ENCODE measurements at regions not wholly inside any gene's neighbourhood (a gene's known extent, or its start where the extent isn't known, plus 50 kb on each side); places are given as distances from the start of the nearest gene placed in this dataset.

GRCh38 chr1:39144924-39145323 is 59.6 kb upstream of the MACF1 start:
- Mint-ChIP-seq H3K4me1 (ENCODE audit: low read depth) (no peaks in the 10 kb centered on the region), H3K9me3 (ENCODE audit: low read depth) (no peaks in the 10 kb centered on the region), H3K27ac (no peak overlapping the region), H3K36me3 (no peaks in the 10 kb centered on the region), H3K27me3 (no peaks in the 10 kb centered on the region), H3K4me3 (no peak overlapping the region)

- H3K4me1 Mint-ChIP-seq (ENCODE audit: low read depth), result no peaks in the 10 kb centered on the region
- no peak overlapping the region for H3K4me3 Mint-ChIP-seq
- no peak overlapping the region for H3K27ac Mint-ChIP-seq
- H3K36me3 Mint-ChIP-seq, result no peaks in the 10 kb centered on the region
- no peaks in the 10 kb centered on the region for H3K9me3 Mint-ChIP-seq (ENCODE audit: low read depth)
- no peaks in the 10 kb centered on the region for H3K27me3 Mint-ChIP-seq
Observed at GRCh38 chr1:39145331-39145965, 59.0 kb upstream of the MACF1 start.

DNA sequence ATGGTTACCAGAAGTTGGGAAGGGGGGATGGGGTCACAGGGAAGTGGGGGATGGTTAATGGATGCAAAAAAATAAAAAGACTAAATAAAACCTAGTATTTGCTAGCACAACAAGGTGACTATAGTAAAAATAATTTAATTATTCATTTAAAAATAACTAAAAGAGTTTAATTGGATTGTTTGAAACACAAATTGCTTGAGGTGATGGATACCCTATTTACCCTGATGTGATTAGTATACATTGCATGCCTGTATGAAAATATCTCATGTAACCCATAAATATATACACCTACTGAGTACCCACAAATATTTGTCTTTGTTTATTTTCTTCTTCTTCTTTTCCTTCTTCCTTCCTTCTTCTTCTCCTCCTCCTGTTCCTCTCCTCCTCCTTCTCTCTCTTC is 57.8 kb upstream of the MACF1 start:
- Mint-ChIP-seq H3K27me3 (no peaks in the 10 kb centered on the region), H3K36me3 (no peaks in the 10 kb centered on the region), H3K4me3 (no peak overlapping the region), H3K9me3 (ENCODE audit: low read depth) (no peaks in the 10 kb centered on the region), H3K4me1 (ENCODE audit: low read depth) (no peaks in the 10 kb centered on the region), H3K27ac (no peak overlapping the region)

- H3K4me3 Mint-ChIP-seq, result no peak overlapping the region
- no peaks in the 10 kb centered on the region for H3K4me1 Mint-ChIP-seq (ENCODE audit: low read depth)
- H3K36me3 Mint-ChIP-seq, result no peaks in the 10 kb centered on the region
- H3K9me3 Mint-ChIP-seq (ENCODE audit: low read depth), result no peaks in the 10 kb centered on the region
- no peak overlapping the region for H3K27ac Mint-ChIP-seq
- H3K27me3 Mint-ChIP-seq, result no peaks in the 10 kb centered on the region
Observed at GRCh38 chr1:39147099-39148025, 57.1 kb upstream of the MACF1 start.

DNA sequence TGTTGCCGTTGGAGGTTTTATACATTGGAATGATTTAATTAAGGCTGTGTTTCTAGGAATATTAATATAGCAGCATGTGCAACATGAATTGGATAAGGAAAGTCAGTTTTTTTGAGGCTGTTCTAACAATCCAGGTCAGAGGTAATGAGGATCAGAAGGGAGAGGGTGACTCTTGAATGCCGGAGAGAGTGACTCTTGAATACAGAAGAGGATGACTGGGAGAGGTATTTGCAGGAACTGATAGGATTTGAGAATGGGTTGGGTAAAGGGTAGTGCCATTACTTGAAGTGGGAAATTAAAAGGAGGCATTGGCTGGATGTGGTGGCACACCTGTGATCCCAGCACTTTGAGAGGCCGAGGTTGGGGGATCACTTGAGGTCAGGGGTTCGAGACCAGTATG is 55.6 kb upstream of the MACF1 start:
- Mint-ChIP-seq H3K27me3 (no peaks in the 10 kb centered on the region), H3K4me1 (ENCODE audit: low read depth) (no peaks in the 10 kb centered on the region), H3K4me3 (no peak overlapping the region)

DNA sequence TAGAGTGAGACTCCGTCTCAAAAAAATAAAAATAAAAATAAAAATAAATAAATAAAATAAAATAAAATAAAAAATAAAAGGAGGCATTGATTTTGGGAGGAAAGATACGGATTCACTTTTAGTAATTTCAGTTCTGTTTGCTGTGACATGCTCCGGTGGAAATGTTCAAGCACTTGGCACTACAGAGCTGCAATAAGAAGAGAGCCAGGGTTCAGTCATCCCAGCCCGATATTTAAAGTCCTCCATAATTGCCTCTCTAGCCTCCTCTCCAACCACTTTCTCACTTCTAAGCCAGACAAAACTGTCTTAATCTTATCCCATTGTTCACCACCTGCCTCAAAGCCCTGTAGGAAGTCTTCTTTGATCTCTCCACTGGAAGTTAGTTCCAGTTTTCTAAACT is 55.0 kb upstream of the MACF1 start:
- H3K27me3 Mint-ChIP-seq, result no peaks in the 10 kb centered on the region
- no peaks in the 10 kb centered on the region for H3K36me3 Mint-ChIP-seq
- peaks cover 1% of the 10 kb centered on the region for H3K4me1 Mint-ChIP-seq (ENCODE audit: low read depth)
- H3K4me3 Mint-ChIP-seq, result no peak overlapping the region
- H3K27ac Mint-ChIP-seq, result no peak overlapping the region
- H3K9me3 Mint-ChIP-seq (ENCODE audit: low read depth), result no peaks in the 10 kb centered on the region

More for the DNA sequence above, 55.6 kb upstream of the MACF1 start:
- no peaks in the 10 kb centered on the region for H3K9me3 Mint-ChIP-seq (ENCODE audit: low read depth)
- no peak overlapping the region for H3K27ac Mint-ChIP-seq
- no peaks in the 10 kb centered on the region for H3K36me3 Mint-ChIP-seq

- H3K36me3 Mint-ChIP-seq, result peaks cover 2% of the 10 kb centered on the region
- H3K9me3 Mint-ChIP-seq (ENCODE audit: low read depth), result no peaks in the 10 kb centered on the region
- H3K4me1 Mint-ChIP-seq (ENCODE audit: low read depth), result peaks cover 10% of the 10 kb centered on the region
- H3K27me3 Mint-ChIP-seq, result no peaks in the 10 kb centered on the region
- H3K4me3 Mint-ChIP-seq, result no peak overlapping the region
- no peak overlapping the region for H3K27ac Mint-ChIP-seq
Observed at GRCh38 chr1:39150779-39151178, 53.7 kb upstream of the MACF1 start.

DNA sequence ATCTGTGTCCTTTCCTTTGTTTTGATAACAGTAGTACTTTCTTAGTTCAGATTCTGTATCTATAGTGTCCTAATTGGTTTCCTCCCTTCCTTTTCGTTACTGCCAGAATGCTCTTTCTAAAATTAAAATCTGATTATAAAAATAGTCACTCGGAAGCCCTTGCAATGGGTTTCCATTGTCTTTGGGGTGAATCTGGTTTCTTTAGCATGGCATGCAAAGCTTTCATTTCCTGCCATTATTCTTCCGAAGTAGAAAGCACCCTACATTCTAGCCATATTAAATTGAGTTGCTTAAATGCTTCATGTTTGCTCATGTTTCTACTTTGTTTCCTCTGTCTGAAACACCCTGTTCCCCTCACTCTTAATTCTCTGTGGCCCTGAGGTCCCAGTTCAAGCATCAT is 53.2 kb upstream of the MACF1 start:
- Mint-ChIP-seq H3K4me1 (ENCODE audit: low read depth) (peaks cover 10% of the 10 kb centered on the region), H3K4me3 (no peak overlapping the region), H3K9me3 (ENCODE audit: low read depth) (no peaks in the 10 kb centered on the region), H3K27ac (no peak overlapping the region), H3K36me3 (peaks cover 2% of the 10 kb centered on the region), H3K27me3 (no peaks in the 10 kb centered on the region)

DNA sequence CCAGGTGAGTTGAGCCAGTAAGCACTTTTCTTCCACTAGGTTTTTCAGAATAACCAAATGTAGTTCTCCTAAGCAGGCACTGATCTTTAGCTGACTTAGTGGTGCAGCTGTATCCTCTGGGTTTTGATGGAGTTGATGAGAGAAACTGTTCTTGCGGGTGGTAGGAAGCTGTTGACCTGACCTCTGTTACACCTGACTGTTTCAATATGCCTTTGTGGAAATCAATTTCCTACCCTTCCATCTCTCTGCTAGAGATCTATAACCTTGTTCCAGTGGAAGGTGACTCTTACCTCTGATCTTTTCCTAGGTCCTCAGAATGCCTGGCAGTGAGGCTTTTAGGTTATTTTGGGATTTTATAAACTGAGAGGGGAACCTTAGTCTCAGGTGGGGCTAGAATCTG is 51.6 kb upstream of the MACF1 start:
- H3K27ac Mint-ChIP-seq, result no peak overlapping the region
- no peaks in the 10 kb centered on the region for H3K27me3 Mint-ChIP-seq
- no peaks in the 10 kb centered on the region for H3K9me3 Mint-ChIP-seq (ENCODE audit: low read depth)
- no peak overlapping the region for H3K4me3 Mint-ChIP-seq
- peaks cover 10% of the 10 kb centered on the region for H3K4me1 Mint-ChIP-seq (ENCODE audit: low read depth)
- H3K36me3 Mint-ChIP-seq, result peaks cover 2% of the 10 kb centered on the region

DNA sequence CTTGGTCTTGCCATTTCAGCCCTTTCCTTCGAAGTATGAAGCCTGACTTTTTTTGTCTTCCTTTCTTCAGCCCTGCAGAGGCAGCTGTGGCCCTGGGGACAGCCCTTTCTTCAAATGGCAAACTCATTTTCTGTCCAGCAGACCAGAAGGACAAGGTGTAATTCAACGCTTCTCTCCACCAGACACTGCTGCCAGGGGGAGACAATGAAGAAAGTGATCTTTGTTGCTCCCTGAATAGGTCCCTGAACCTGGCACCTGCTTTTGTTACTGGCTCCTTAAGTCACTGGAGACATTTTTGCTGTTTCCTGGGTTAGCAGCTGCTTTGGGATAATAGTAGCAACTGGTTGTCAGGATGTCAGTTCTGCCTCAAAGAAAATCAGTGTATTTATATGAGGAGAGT is 50.8 kb upstream of the MACF1 start:
- H3K9me3 Mint-ChIP-seq (ENCODE audit: low read depth), result no peaks in the 10 kb centered on the region
- no peak overlapping the region for H3K4me3 Mint-ChIP-seq
- peaks cover 10% of the 10 kb centered on the region for H3K4me1 Mint-ChIP-seq (ENCODE audit: low read depth)
- no peak overlapping the region for H3K27ac Mint-ChIP-seq
- no peaks in the 10 kb centered on the region for H3K27me3 Mint-ChIP-seq
- peaks cover 2% of the 10 kb centered on the region for H3K36me3 Mint-ChIP-seq

DNA sequence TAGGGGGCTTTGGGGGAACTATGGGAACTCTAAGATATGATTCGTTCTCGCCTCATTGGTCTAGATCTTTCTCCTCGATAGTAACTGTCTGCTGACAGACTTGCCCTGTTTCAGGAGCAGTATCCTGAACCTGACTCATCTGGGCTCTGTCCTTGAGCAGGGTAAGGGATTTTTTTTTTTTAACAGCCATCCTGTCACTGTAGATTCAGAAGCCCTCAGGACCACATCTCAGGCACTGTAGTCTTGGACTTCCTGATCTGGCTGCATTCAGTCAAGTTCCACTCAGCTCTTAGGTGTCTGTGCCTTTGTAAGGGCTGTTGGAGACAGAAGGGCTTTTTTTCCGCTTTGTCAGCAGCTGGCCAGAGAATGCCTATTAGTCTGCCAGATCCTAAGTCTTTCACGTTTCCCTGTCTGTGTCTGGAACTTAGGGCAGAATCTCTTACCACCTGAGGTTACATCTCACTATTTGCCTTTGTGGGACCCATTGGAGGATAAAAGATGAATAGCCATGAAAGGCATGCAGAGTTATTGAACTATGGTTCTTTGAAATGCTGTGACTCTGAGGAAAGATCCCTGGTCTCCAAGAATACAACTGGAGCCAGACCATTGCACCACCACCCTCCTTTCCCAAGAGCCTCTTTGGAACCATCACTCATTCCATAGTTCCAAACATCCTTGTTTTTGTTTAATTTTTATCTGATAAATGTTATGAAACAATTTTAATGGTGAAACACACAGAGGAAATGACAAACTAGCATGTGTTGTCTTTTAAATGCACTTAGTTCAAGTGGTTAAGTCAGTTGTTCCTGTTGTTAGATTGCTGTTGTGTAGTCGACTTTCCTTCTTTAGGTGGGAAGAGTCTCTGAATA is 49.7 kb upstream of the MACF1 start:
- Mint-ChIP-seq H3K4me1 (ENCODE audit: low read depth) (peaks cover 10% of the 10 kb centered on the region), H3K27ac (peak overlapping the region; percentile 16), H3K4me3 (no peak overlapping the region), H3K9me3 (ENCODE audit: low read depth) (no peaks in the 10 kb centered on the region), H3K27me3 (no peaks in the 10 kb centered on the region), H3K36me3 (peaks cover 2% of the 10 kb centered on the region)

Data from activated naive CD8-positive, alpha-beta T cell (primary cell).